CD14-positive monocyte (primary cell): ENCODE measurements at regions not wholly inside any gene's neighbourhood (a gene's known extent, or its start where the extent isn't known, plus 50 kb on each side); places are given as distances from the start of the nearest gene placed in this dataset.

Source experiments
- DNase-seq, 3 donors: peaks; one replicate each; pipeline ENCODE4 v3.0.0-alpha.2; 2011 to 2022
- H2AFZ ChIP-seq: 2 replicates; pipeline ENCODE4 v1.6.0; 2012; ENCODE audit warnings: mild to moderate bottlenecking, low read depth, low read length, inconsistent platforms; ENCODE audit not compliant: insufficient read depth, poor library complexity, severe bottlenecking
- H3K27ac ChIP-seq, 2 donors: 1 replicate in 1 of 2; 2 replicates in 1 of 2; pipeline ENCODE4 v1.5.1; 2012 to 2013; ENCODE audit warnings: low read length in 2 of 2, control low read depth in 1 of 2, inconsistent platforms in 1 of 2, low read depth in 1 of 2, mild to moderate bottlenecking in 1 of 2
- H3K27me3 ChIP-seq, 2 donors: one replicate each; pipeline versions ENCODE4 v1.6.0 to v1.6.1; 2011 to 2013; ENCODE audit warnings: low read length in 2 of 2; ENCODE audit not compliant: control insufficient read depth in 2 of 2, insufficient read depth in 2 of 2
- H3K36me3 ChIP-seq, 2 donors: replicated peaks in 1 of 2; 1 replicate in 1 of 2; 2 replicates in 1 of 2; pipeline versions ENCODE4 v1.5.1 to v1.6.1; 2012 to 2013; ENCODE audit warnings: low read length in 2 of 2, control low read depth in 1 of 2, inconsistent platforms in 1 of 2, mild to moderate bottlenecking in 1 of 2; ENCODE audit not compliant: insufficient read depth in 2 of 2, control insufficient read depth in 1 of 2
- H3K4me1 ChIP-seq, 2 donors: 1 replicate in 1 of 2; 2 replicates in 1 of 2; pipeline versions ENCODE4 v1.5.1 to v1.6.1; 2012 to 2013; ENCODE audit warnings: low read length in 2 of 2, control low read depth in 1 of 2, inconsistent platforms in 1 of 2, mild to moderate bottlenecking in 1 of 2, moderate library complexity in 1 of 2; ENCODE audit not compliant: insufficient read depth in 2 of 2, control insufficient read depth in 1 of 2
- H3K4me2 ChIP-seq: replicated peaks from 2 replicates; pipeline ENCODE3; 2012; ENCODE audit warnings: low read length, moderate library complexity, mild to moderate bottlenecking; ENCODE audit not compliant: poor library complexity, severe bottlenecking; ENCODE audit errors: extremely low read depth
- H3K4me3 ChIP-seq, 3 experiments: fragments of 200-600 bp in 1 of 3; sonication (generic) in 1 of 3; replicated peaks in 1 of 3; 1 replicate in 2 of 3; 2 replicates in 1 of 3; pipeline ENCODE4 v1.5.1; 2011 to 2013; ENCODE audit warnings: low read length in 3 of 3, mild to moderate bottlenecking in 3 of 3, control low read depth in 2 of 3, low read depth in 2 of 3, inconsistent platforms in 1 of 3, moderate library complexity in 1 of 3
- H3K79me2 ChIP-seq: 2 replicates; pipeline ENCODE4 v1.6.0; 2012; ENCODE audit warnings: mild to moderate bottlenecking, control low read depth, inconsistent platforms, low read length, moderate library complexity; ENCODE audit not compliant: insufficient read depth
- H3K9ac ChIP-seq: 2 replicates; pipeline ENCODE4 v1.6.0; 2017; ENCODE audit warnings: low read length, mild to moderate bottlenecking; ENCODE audit not compliant: insufficient read depth, poor library complexity, severe bottlenecking
- H3K9me3 ChIP-seq, 2 donors: replicated peaks in 1 of 2; 1 replicate in 1 of 2; 2 replicates in 1 of 2; pipeline versions ENCODE4 v1.5.1 to v1.6.1; 2012 to 2013; ENCODE audit warnings: low read length in 2 of 2, control low read depth in 1 of 2; ENCODE audit not compliant: control insufficient read depth in 1 of 2, insufficient read depth in 1 of 2
- H4K20me1 ChIP-seq: 2 replicates; pipeline ENCODE4 v1.6.0; 2012; ENCODE audit warnings: mild to moderate bottlenecking, low read length, control low read depth, moderate library complexity; ENCODE audit not compliant: insufficient read depth
- H3K27ac Mint-ChIP-seq, 7 donors: one replicate each; pipeline ENCODE4 v1.8.0; 2020; ENCODE audit warnings: mild to moderate bottlenecking in 7 of 7, mixed read lengths in 7 of 7, moderate library complexity in 6 of 7, inconsistent platforms in 2 of 7
- H3K27me3 Mint-ChIP-seq, 3 donors: one replicate each; pipeline ENCODE4 v1.8.0; 2021 to 2022; ENCODE audit warnings: low read depth in 3 of 3, mild to moderate bottlenecking in 3 of 3, mixed read lengths in 3 of 3, moderate library complexity in 3 of 3, inconsistent platforms in 1 of 3
- H3K36me3 Mint-ChIP-seq, 2 donors: one replicate each; pipeline ENCODE4 v1.8.0; 2020; ENCODE audit warnings: mixed read lengths in 2 of 2, inconsistent platforms in 1 of 2, mild to moderate bottlenecking in 1 of 2
- H3K4me1 Mint-ChIP-seq: one replicate; pipeline ENCODE4 v1.8.0; 2020; ENCODE audit warnings: mild to moderate bottlenecking, mixed read lengths
- H3K4me3 Mint-ChIP-seq, 2 donors: one replicate each; pipeline ENCODE4 v1.8.0; 2020; ENCODE audit warnings: mild to moderate bottlenecking in 2 of 2, mixed read lengths in 2 of 2, moderate library complexity in 1 of 2
- H3K9me3 Mint-ChIP-seq, 7 donors: one replicate each; pipeline ENCODE4 v1.8.0; 2020 to 2022; ENCODE audit warnings: mixed read lengths in 7 of 7, mild to moderate bottlenecking in 6 of 7, moderate library complexity in 6 of 7, inconsistent platforms in 2 of 7
- WGBS: methylation state at CpG from one replicate; pipeline ENCODE4 v1.1.5; 2013; ENCODE audit warnings: missing lambda C conversion rate; ENCODE audit not compliant: insufficient coverage; 5-methylcytosine and 5-hydroxymethylcytosine counted together
- intact Hi-C, 2 donors: fragments of 100-400 bp; cut with micrococcal nuclease; formaldehyde crosslinking; loops; one replicate each; pipeline versions ENCODE4 v1.15.0 to v1.15.1; 2023
- TF ChIP-seq, protein P1 (sequence below): fragments of 200-600 bp; IDR thresholded peaks from one replicate; pipeline ENCODE4 v1.8.0; 2022; ENCODE audit warnings: antibody characterized with exemption, mild to moderate bottlenecking

DNA sequence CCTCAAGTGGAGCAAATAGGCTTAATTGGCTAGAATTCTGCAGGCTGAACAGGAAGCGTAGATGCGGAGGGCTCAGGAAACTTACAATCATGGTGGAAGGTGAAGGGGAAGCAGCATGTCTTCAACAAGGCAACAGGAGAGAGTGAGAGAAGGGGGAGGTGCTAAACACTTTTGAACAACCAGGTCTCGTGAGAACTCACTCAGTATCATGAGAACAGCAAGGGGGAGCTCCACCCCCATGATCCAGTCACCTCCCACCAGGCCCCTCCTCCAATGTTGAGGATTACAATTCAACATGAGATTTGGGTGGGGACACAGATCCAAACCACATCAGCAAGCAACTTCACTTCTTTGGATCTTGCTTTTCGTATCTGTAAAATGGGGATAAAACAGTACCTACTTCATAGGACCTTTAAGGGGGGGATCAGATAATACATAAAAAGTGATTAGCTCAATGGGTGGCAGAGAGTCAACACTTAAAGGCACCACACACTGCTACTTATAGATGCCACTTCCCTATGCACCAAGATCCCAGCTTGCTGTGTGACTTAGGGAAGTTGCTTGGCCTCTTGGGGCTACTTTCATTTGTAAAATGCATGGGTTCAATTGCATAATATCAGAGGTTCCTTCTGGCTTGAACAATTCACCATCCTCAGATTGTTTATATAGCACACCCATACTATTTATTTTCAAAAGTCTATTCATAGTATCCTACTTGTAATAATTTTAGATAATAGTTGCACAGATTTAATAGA is 184.8 kb upstream of the RPH3A start:
- Histone ChIP-seq H3K9ac (no peak overlapping the region), H4K20me1 (no peaks in the 10 kb centered on the region), H3K27ac (peak overlapping the region; percentile 50 to 71), H3K27me3 (peaks cover 0 to 2% of the 10 kb centered on the region in 2 donors), H3K4me1 (peaks cover 27% of the 10 kb centered on the region in 2 donors), H2AFZ (no peak overlapping the region), H3K36me3 (no peaks in the 10 kb centered on the region), H3K4me2 (peak overlapping the region; percentile 30), H3K79me2 (no peaks in the 10 kb centered on the region), H3K9me3 (peaks cover 0 to 5% of the 10 kb centered on the region in 2 donors), H3K4me3 (peak overlapping the region in 1 of 3 experiments; percentile 12)
- TF ChIP-seq, protein P1, sequence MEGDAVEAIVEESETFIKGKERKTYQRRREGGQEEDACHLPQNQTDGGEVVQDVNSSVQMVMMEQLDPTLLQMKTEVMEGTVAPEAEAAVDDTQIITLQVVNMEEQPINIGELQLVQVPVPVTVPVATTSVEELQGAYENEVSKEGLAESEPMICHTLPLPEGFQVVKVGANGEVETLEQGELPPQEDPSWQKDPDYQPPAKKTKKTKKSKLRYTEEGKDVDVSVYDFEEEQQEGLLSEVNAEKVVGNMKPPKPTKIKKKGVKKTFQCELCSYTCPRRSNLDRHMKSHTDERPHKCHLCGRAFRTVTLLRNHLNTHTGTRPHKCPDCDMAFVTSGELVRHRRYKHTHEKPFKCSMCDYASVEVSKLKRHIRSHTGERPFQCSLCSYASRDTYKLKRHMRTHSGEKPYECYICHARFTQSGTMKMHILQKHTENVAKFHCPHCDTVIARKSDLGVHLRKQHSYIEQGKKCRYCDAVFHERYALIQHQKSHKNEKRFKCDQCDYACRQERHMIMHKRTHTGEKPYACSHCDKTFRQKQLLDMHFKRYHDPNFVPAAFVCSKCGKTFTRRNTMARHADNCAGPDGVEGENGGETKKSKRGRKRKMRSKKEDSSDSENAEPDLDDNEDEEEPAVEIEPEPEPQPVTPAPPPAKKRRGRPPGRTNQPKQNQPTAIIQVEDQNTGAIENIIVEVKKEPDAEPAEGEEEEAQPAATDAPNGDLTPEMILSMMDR = no peak
- Mint-ChIP-seq H3K36me3 (peaks cover 4 to 6% of the 10 kb centered on the region in 2 donors), H3K9me3 (peaks cover 0 to 15% (median 6%) of the 10 kb centered on the region in 7 donors), H3K27ac (peak overlapping the region; percentile 14 to 86 (median 80)), H3K27me3 (peaks cover 9 to 23% (median 13%) of the 10 kb centered on the region in 3 donors), H3K4me3 (peak overlapping the region in 1 of 2 donors; percentile 56), H3K4me1 (peaks cover 35% of the 10 kb centered on the region)
- DNase-seq = peak; percentile 59 to 78 (median 72)
- intact Hi-C loops = no loop called here
- no CpG with 5 or more reads among the region's 4 CpGs for whole genome bisulfite sequencing

GRCh38 chr12:112607427-112607826 is 184.1 kb upstream of the RPH3A start:
- Histone ChIP-seq H3K79me2 (no peaks in the 10 kb centered on the region), H3K27ac (peak overlapping the region in 1 of 2 donors; percentile 27), H4K20me1 (no peaks in the 10 kb centered on the region), H3K9ac (no peak overlapping the region), H3K27me3 (peaks cover 0 to 2% of the 10 kb centered on the region in 2 donors), H2AFZ (no peak overlapping the region), H3K9me3 (peaks cover 0 to 5% of the 10 kb centered on the region in 2 donors), H3K4me3 (peak overlapping the region in 1 of 3 experiments; percentile 12), H3K4me2 (peak overlapping the region; percentile 30), H3K36me3 (no peaks in the 10 kb centered on the region), H3K4me1 (peaks cover 27% of the 10 kb centered on the region in 2 donors)
- peaks cover 9 to 21% (median 15%) of the 10 kb centered on the region in 3 donors for H3K27me3 Mint-ChIP-seq
- DNase-seq = no peak
- 60% methylated on average over 1 of the region's 3 CpGs for WGBS
- H3K4me3 Mint-ChIP-seq = no peak overlapping the region
- peaks cover 4 to 6% of the 10 kb centered on the region in 2 donors for H3K36me3 Mint-ChIP-seq
- intact Hi-C loops = no loop called here
- TF ChIP-seq, protein P1 = no peak
- peak overlapping the region; percentile 10 to 80 (median 40) for H3K27ac Mint-ChIP-seq
- peaks cover 35% of the 10 kb centered on the region for H3K4me1 Mint-ChIP-seq
- peaks cover 0 to 12% (median 5%) of the 10 kb centered on the region in 7 donors for H3K9me3 Mint-ChIP-seq
